ENCODE measurements at regions not wholly inside any gene's neighbourhood (a gene's known extent, or its start where the extent isn't known, plus 50 kb on each side); places are given as distances from the start of the nearest gene placed in this dataset.

DNA sequence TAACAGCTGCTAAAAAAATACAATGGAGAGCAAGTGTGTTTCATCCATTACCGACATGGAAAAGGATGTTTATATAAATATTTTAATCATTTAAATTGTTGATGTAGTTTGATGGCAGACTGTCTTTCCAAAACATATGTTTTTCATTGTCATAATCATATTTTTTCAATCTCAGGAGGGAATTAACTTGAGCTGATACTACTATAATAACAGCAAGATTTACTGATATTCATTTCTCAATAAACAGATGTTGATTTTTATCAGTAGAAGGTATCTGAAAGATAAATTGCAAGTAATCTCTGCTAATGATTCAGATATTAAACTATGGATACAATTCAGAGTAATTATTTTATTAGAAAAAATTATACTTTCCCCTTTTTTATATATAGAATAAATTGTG is 274.9 kb upstream of the TMEFF2 start:
- TF ChIP-seq, protein P1, sequence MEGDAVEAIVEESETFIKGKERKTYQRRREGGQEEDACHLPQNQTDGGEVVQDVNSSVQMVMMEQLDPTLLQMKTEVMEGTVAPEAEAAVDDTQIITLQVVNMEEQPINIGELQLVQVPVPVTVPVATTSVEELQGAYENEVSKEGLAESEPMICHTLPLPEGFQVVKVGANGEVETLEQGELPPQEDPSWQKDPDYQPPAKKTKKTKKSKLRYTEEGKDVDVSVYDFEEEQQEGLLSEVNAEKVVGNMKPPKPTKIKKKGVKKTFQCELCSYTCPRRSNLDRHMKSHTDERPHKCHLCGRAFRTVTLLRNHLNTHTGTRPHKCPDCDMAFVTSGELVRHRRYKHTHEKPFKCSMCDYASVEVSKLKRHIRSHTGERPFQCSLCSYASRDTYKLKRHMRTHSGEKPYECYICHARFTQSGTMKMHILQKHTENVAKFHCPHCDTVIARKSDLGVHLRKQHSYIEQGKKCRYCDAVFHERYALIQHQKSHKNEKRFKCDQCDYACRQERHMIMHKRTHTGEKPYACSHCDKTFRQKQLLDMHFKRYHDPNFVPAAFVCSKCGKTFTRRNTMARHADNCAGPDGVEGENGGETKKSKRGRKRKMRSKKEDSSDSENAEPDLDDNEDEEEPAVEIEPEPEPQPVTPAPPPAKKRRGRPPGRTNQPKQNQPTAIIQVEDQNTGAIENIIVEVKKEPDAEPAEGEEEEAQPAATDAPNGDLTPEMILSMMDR (IDR thresholded peaks at IDR 0.05): no peak
- TF ChIP-seq YY1 (IDR thresholded peaks at IDR 0.05; ENCODE audit: low read depth): no peak
